ENCODE measurements at regions not wholly inside any gene's neighbourhood (a gene's known extent, or its start where the extent isn't known, plus 50 kb on each side); places are given as distances from the start of the nearest gene placed in this dataset.

GRCh38 chr4:141395246-141395830, 174.6 kb downstream of the ZNF330 start:
- no peak for DNase-seq (ENCODE audit: extremely low spot score)
- no peaks in the 10 kb centered on the region for H3K36me3 ChIP-seq
- H3K4me3 ChIP-seq: no peak overlapping the region
- intact Hi-C loops (cut with DNase I): no loop called here
- H3K27me3 ChIP-seq: no peaks in the 10 kb centered on the region
- no peak for TF ChIP-seq POLR2AphosphoS5 (IDR thresholded peaks at IDR 0.05)
- no peak for TF ChIP-seq EP300 (IDR thresholded peaks at IDR 0.05)
- no peak for TF ChIP-seq POLR2A (IDR thresholded peaks at IDR 0.05; ENCODE audit: low read depth)
- TF ChIP-seq CTCF (IDR thresholded peaks at IDR 0.05): no peak
- no peak overlapping the region for H3K27ac ChIP-seq (replicated peaks in 1 of 4)
- H3K4me1 ChIP-seq: no peaks in the 10 kb centered on the region
- no peaks in the 10 kb centered on the region for H3K9me3 ChIP-seq
- 100% methylated on average over 1 of the region's 1 CpG for WGBS

DNA sequence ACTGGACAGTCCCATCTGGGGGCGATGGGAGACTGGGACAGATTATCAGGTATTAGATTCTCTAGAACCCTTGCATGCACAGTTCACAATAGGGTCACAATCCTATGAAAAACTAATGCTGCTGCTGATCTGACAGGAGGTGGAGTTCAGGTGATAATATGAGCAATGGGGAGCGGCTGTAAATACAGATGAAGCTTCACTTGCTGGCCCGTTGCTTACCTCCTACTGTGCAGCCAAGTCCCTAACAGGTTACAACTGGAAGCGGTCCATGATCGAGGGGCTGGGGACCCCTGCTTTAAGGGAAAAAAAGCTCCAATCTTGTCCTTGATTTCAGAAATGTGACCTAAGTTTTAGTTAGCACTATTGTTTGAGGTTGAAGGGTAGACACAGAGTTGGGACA, 175.2 kb downstream of the ZNF330 start:
- intact Hi-C loops (cut with DNase I): no loop called here
- H3K9me3 ChIP-seq: no peaks in the 10 kb centered on the region
- no peak for TF ChIP-seq POLR2A (IDR thresholded peaks at IDR 0.05; ENCODE audit: low read depth)
- WGBS: 93% methylated on average over 5 of the region's 5 CpGs
- H3K36me3 ChIP-seq: no peaks in the 10 kb centered on the region
- H3K4me1 ChIP-seq: no peaks in the 10 kb centered on the region
- H3K4me3 ChIP-seq: no peak overlapping the region
- H3K27me3 ChIP-seq: no peaks in the 10 kb centered on the region
- no peak overlapping the region for H3K27ac ChIP-seq (replicated peaks in 1 of 4)
- DNase-seq (ENCODE audit: extremely low spot score): no peak

DNA sequence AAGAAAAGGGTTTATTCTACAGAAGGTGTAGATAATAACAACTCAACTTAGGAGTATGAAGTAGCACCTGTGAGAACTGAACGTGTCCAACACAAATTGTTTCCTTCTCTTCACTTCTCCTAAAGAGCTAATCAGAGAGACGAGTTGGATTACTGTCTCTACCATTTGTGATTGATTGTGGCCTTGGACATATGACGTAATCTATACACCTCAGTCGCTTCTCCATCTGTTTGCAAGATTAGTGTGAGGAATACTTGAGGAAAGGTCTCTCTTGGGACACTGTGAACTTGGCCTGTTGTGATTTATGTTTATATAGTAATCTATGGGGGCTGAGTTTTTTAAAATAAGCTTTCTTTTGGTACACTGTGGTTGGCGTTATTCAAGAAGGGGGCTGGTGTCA, 182.0 kb downstream of the ZNF330 start:
- WGBS: 92% methylated on average over 5 of the region's 5 CpGs
- TF ChIP-seq POLR2A (IDR thresholded peaks at IDR 0.05; ENCODE audit: low read depth) (no peak), CTCF (IDR thresholded peaks at IDR 0.05) (no peak), POLR2AphosphoS5 (IDR thresholded peaks at IDR 0.05) (no peak)
- Histone ChIP-seq H3K4me3 (no peak overlapping the region), H3K36me3 (no peaks in the 10 kb centered on the region), H3K27me3 (no peaks in the 10 kb centered on the region), H3K9me3 (no peaks in the 10 kb centered on the region), H3K27ac (replicated peaks in 1 of 4) (no peak overlapping the region), H3K4me1 (no peaks in the 10 kb centered on the region)
- intact Hi-C loops (cut with DNase I): no loop called here
- DNase-seq (ENCODE audit: extremely low spot score): no peak

- Histone ChIP-seq H3K27me3 (no peaks in the 10 kb centered on the region), H3K27ac (replicated peaks in 1 of 4) (no peak overlapping the region), H3K36me3 (no peaks in the 10 kb centered on the region), H3K9me3 (no peaks in the 10 kb centered on the region), H3K4me3 (no peak overlapping the region), H3K4me1 (no peaks in the 10 kb centered on the region)
- DNase-seq (ENCODE audit: extremely low spot score): no peak
- WGBS: 92% methylated on average over 2 of the region's 2 CpGs
- TF ChIP-seq POLR2AphosphoS5 (IDR thresholded peaks at IDR 0.05) (no peak), EP300 (IDR thresholded peaks at IDR 0.05) (no peak)
- intact Hi-C loops (cut with DNase I): no loop called here
These were observed 183.1 kb downstream of the ZNF330 start for GRCh38 chr4:141403782-141404181.

- intact Hi-C loops (cut with DNase I): no loop called here
- no peaks in the 10 kb centered on the region for H3K4me1 ChIP-seq
- H3K27me3 ChIP-seq: no peaks in the 10 kb centered on the region
- DNase-seq (ENCODE audit: extremely low spot score): no peak
- no peaks in the 10 kb centered on the region for H3K9me3 ChIP-seq
- TF ChIP-seq CTCF (IDR thresholded peaks at IDR 0.05) (no peak), POLR2AphosphoS5 (IDR thresholded peaks at IDR 0.05) (no peak), EP300 (IDR thresholded peaks at IDR 0.05) (no peak), POLR2A (IDR thresholded peaks at IDR 0.05; ENCODE audit: low read depth) (no peak)
- H3K4me3 ChIP-seq: no peak overlapping the region
- H3K36me3 ChIP-seq: no peaks in the 10 kb centered on the region
- no peak overlapping the region for H3K27ac ChIP-seq (replicated peaks in 1 of 4)
These were observed 185.5 kb downstream of the ZNF330 start for GRCh38 chr4:141406237-141406636.

GRCh38 chr4:141409556-141409955, 188.9 kb downstream of the ZNF330 start:
- no peak overlapping the region for H3K4me3 ChIP-seq
- H3K27ac ChIP-seq (replicated peaks in 1 of 4): no peak overlapping the region
- no peaks in the 10 kb centered on the region for H3K36me3 ChIP-seq
- WGBS: 95% methylated on average over 5 of the region's 5 CpGs
- TF ChIP-seq POLR2AphosphoS5 (IDR thresholded peaks at IDR 0.05): no peak
- TF ChIP-seq EP300 (IDR thresholded peaks at IDR 0.05): no peak
- TF ChIP-seq CTCF (IDR thresholded peaks at IDR 0.05): no peak
- TF ChIP-seq POLR2A (IDR thresholded peaks at IDR 0.05; ENCODE audit: low read depth): no peak
- no peaks in the 10 kb centered on the region for H3K27me3 ChIP-seq
- intact Hi-C loops (cut with DNase I): no loop called here
- no peaks in the 10 kb centered on the region for H3K9me3 ChIP-seq
- no peaks in the 10 kb centered on the region for H3K4me1 ChIP-seq
- no peak for DNase-seq (ENCODE audit: extremely low spot score)
